ENCODE measurements at regions not wholly inside any gene's neighbourhood (a gene's known extent, or its start where the extent isn't known, plus 50 kb on each side); places are given as distances from the start of the nearest gene placed in this dataset.
"Not testable (repeated sequence)": the region's sequence is repeated elsewhere in the genome, so short reads cannot be mapped to it uniquely, and the experiment has no call there.

- not testable (repeated sequence) for TF ChIP-seq POLR2AphosphoS5, CTCF, POLR2A (IDR thresholded peaks at IDR 0.05)
These were observed 703.6 kb upstream of the CTNND2 start for GRCh38 chr5:12607817-12608216.

Data from upper lobe of left lung (tissue), 4 donors.